WERI-Rb-1 (cell line): ENCODE measurements at regions not wholly inside any gene's neighbourhood (a gene's known extent, or its start where the extent isn't known, plus 50 kb on each side); places are given as distances from the start of the nearest gene placed in this dataset.

Experiments
- DNase-seq: peaks from one replicate; pipeline ENCODE4 v3.0.0-alpha.2; 2020
- H3K27ac ChIP-seq: fragments of 250-450 bp; sonication (Bioruptor Pico); 2 replicates; pipeline ENCODE4 v1.5.1; 2020; ENCODE audit warnings: mild to moderate bottlenecking, moderate library complexity
- H3K27me3 ChIP-seq: fragments of 250-450 bp; sonication (Bioruptor Pico); 2 replicates; pipeline ENCODE4 v1.5.1; 2021; ENCODE audit warnings: mild to moderate bottlenecking, low read depth, moderate library complexity; ENCODE audit not compliant: insufficient read depth, severe bottlenecking
- H3K36me3 ChIP-seq: fragments of 250-450 bp; sonication (Bioruptor Pico); 2 replicates; pipeline ENCODE4 v1.5.1; 2020; ENCODE audit warnings: mild to moderate bottlenecking, moderate library complexity
- H3K4me3 ChIP-seq: 2 replicates; pipeline ENCODE4 v1.5.1; 2011; ENCODE audit warnings: low read depth, mild to moderate bottlenecking, control low read depth, low read length
- H3K9me3 ChIP-seq: fragments of 250-450 bp; sonication (Bioruptor Pico); 2 replicates; pipeline ENCODE4 v1.5.1; 2021; ENCODE audit warnings: mild to moderate bottlenecking, moderate library complexity; ENCODE audit not compliant: severe bottlenecking
- TF ChIP-seq, protein P1 (sequence below): IDR thresholded peaks from 2 replicates; pipeline ENCODE4 v1.5.1; 2011; ENCODE audit warnings: low read depth, mild to moderate bottlenecking, control low read depth, inconsistent platforms, low read length

DNA sequence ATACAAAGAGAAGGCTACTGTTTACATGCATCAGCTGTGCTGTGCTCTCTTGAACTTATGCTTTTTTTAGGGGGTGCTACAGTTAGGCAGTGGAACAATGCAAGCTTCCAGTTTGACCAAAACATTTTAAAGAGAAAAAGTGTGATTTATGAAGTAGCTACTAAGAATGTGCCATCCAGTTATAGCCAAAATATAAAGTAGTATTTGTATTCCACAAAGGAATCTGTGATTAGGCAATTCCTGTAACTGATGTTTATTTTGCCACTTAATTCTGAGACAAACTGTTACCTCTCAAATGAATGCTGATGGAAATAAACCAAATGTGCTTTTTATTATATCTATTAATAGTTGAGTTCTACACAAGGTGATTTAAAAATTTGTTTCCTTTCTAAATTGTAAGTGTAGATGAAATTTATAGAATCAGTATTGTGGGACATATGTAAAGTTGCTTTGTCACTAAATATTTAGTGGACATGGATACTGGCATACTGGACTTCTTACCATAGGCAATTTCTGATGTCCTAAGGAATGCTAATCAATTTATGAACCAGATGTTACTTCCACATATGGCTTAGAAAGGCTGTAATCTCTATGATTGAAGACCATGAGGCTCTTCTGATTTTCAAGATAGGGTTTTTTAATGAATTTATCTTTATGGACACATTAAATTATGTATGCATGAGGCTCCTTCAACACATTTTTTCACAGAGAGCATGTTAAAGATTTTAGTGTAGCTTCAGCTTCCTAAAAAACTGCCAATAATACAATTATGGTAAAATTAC is 410.2 kb downstream of the PRR16 start:
- DNase-seq: no peak
- Histone ChIP-seq H3K27me3 (no peaks in the 10 kb centered on the region), H3K27ac (no peak overlapping the region), H3K4me3 (no peak overlapping the region), H3K9me3 (no peaks in the 10 kb centered on the region), H3K36me3 (no peaks in the 10 kb centered on the region)
- TF ChIP-seq, protein P1, sequence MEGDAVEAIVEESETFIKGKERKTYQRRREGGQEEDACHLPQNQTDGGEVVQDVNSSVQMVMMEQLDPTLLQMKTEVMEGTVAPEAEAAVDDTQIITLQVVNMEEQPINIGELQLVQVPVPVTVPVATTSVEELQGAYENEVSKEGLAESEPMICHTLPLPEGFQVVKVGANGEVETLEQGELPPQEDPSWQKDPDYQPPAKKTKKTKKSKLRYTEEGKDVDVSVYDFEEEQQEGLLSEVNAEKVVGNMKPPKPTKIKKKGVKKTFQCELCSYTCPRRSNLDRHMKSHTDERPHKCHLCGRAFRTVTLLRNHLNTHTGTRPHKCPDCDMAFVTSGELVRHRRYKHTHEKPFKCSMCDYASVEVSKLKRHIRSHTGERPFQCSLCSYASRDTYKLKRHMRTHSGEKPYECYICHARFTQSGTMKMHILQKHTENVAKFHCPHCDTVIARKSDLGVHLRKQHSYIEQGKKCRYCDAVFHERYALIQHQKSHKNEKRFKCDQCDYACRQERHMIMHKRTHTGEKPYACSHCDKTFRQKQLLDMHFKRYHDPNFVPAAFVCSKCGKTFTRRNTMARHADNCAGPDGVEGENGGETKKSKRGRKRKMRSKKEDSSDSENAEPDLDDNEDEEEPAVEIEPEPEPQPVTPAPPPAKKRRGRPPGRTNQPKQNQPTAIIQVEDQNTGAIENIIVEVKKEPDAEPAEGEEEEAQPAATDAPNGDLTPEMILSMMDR: no peak

GRCh38 chr5:120882038-120882775 is 418.1 kb downstream of the PRR16 start:
- TF ChIP-seq, protein P1: no peak
- Histone ChIP-seq H3K27me3 (no peaks in the 10 kb centered on the region), H3K9me3 (no peaks in the 10 kb centered on the region), H3K4me3 (no peak overlapping the region), H3K27ac (no peak overlapping the region), H3K36me3 (no peaks in the 10 kb centered on the region)
- DNase-seq: no peak

DNA sequence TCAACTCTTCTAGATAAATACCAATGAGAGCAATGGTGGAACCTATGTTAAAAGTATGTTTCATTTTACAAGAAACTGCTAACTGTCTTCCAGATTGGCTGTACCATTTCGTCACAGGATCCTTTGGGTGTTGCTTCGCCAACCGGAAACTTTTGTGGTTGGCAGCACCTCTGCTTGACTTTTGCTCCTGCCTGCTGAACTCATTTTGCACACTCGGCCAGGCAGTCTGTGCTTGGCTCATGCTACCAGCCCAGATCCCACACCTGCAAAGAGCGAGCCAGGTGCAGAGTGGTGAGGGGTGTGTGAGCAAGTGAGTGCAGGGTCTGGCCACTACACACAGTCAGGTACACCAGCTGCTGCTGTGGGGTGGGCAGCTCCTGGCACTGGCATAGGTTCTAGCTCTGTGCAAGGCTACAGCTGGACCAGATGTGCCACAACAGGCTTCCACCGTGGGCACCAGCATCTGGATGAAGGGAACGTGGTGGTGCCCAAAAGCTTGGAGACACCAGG is 422.3 kb downstream of the PRR16 start:
- DNase-seq: no peak
- H3K4me3 ChIP-seq: no peak overlapping the region
- no peaks in the 10 kb centered on the region for H3K36me3 ChIP-seq
- no peak overlapping the region for H3K27ac ChIP-seq
- H3K9me3 ChIP-seq: no peaks in the 10 kb centered on the region
- TF ChIP-seq, protein P1: no peak
- H3K27me3 ChIP-seq: no peaks in the 10 kb centered on the region

DNA sequence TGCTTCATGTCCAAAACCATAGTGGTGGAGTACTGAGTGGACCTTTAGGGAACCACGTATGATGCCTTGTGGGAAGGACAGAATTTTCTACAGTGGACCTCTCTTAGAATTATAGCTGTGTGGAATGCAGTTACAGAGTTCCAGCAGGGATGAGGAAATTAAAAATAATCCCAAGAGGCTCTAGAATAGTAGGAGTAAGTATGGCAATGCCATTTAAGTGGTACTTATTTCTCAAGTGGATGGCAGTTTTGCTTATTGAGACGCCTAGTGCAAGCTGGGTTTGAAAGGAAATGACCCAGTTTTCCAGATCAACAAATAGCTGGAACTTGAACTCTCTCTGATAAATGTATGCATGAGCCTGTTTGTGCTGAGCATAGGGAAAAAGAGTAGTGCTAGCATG is 431.6 kb downstream of the PRR16 start:
- H3K27ac ChIP-seq: no peak overlapping the region
- no peaks in the 10 kb centered on the region for H3K9me3 ChIP-seq
- DNase-seq: no peak
- no peak overlapping the region for H3K4me3 ChIP-seq
- H3K27me3 ChIP-seq: no peaks in the 10 kb centered on the region
- no peaks in the 10 kb centered on the region for H3K36me3 ChIP-seq
- TF ChIP-seq, protein P1: no peak

DNA sequence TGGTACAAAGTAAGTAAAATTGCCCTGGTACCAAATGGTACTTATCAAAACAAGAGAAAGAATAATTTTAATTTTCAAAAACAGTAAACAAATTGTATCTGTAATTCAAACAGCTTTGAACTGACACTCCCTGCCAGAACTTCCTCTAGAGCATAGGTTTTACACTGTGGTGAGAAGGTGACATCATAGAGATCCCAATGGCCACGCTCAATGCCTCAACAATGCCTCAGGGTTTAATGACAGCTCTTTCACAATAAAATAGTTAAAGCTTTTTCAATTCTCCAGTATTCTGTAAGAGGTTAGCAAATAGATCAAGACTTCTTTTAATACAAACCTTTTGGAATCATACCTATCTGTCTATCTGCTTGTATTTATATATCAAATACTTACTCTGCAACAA is 437.1 kb downstream of the PRR16 start:
- Histone ChIP-seq H3K4me3 (no peak overlapping the region), H3K27ac (no peak overlapping the region), H3K27me3 (no peaks in the 10 kb centered on the region), H3K9me3 (no peaks in the 10 kb centered on the region), H3K36me3 (no peaks in the 10 kb centered on the region)
- TF ChIP-seq, protein P1: no peak
- no peak for DNase-seq
